Muscle layer of duodenum (tissue), 2 donors: ENCODE measurements at regions not wholly inside any gene's neighbourhood (a gene's known extent, or its start where the extent isn't known, plus 50 kb on each side); places are given as distances from the start of the nearest gene placed in this dataset.

Experiments
- H3K27ac ChIP-seq: one replicate; pipeline ENCODE4 v1.7.0; 2013; ENCODE audit warnings: mild to moderate bottlenecking, low read length
- H3K27me3 ChIP-seq: one replicate; pipeline ENCODE4 v1.7.0; 2013; ENCODE audit warnings: low read depth, mild to moderate bottlenecking, control low read depth, low read length
- H3K36me3 ChIP-seq, 2 donors: one replicate each; pipeline ENCODE4 v1.7.0; 2013; ENCODE audit warnings: low read length in 2 of 2, control low read depth in 1 of 2, mild to moderate bottlenecking in 1 of 2; ENCODE audit not compliant: insufficient read depth in 2 of 2, control insufficient read depth in 1 of 2
- H3K4me1 ChIP-seq, 2 donors: one replicate each; pipeline ENCODE4 v1.7.0; 2013; ENCODE audit warnings: low read length in 2 of 2, mild to moderate bottlenecking in 2 of 2, control low read depth in 1 of 2, moderate library complexity in 1 of 2; ENCODE audit not compliant: insufficient read depth in 2 of 2, control insufficient read depth in 1 of 2
- H3K4me3 ChIP-seq, 2 donors: one replicate each; pipeline ENCODE4 v1.7.0; 2013; ENCODE audit warnings: low read length in 2 of 2, low read depth in 1 of 2, mild to moderate bottlenecking in 1 of 2
- H3K9me3 ChIP-seq, 2 donors: one replicate each; pipeline ENCODE4 v1.7.0; 2013; ENCODE audit warnings: low read length in 2 of 2, control low read depth in 1 of 2, mild to moderate bottlenecking in 1 of 2; ENCODE audit not compliant: control insufficient read depth in 1 of 2
- donor health status: healthy.

DNA sequence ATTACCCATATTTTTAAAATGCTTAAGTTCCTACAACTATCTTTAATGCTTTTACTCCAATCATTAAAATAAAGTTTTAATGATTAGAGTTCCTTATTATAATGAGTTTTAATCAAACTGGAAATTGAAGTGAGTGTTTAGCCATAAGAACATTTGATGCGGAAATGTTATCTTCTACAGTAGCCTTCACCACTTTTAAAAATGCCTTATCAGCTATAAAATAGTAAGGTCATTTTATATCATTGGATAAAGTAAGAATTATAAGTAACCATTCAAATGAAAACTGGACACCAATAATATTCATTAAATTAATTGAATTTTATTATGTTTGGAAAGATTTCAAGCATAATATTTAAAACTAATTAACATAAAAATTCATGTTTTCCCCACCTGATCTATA lies 825.0 kb upstream of the ROBO1 start:
- Histone ChIP-seq H3K27ac (no peak overlapping the region), H3K4me3 (no peak overlapping the region), H3K4me1 (no peaks in the 10 kb centered on the region), H3K27me3 (no peaks in the 10 kb centered on the region), H3K9me3 (peaks cover 0 to 5% of the 10 kb centered on the region in 2 donors), H3K36me3 (no peaks in the 10 kb centered on the region)

DNA sequence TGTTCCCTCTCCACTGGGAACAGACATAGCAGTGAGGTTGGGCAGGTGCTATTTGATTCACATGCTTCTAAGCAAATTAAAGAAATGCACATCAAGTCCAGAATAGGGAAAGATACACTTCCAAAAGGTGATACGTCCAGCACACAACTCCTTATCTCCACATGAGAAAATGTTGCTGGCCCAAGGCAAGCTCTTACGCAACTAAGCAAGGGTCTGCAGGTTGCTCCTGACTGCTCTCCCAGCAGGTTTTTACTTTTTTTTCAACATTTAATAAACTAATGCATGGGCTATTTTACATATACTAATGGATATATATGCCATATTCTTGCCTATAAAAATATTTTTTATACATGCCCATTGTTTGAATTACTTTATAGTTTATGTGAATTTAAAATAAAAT lies 818.5 kb upstream of the ROBO1 start:
- Histone ChIP-seq H3K36me3 (no peaks in the 10 kb centered on the region), H3K4me1 (no peaks in the 10 kb centered on the region), H3K27ac (no peak overlapping the region), H3K4me3 (no peak overlapping the region), H3K9me3 (peaks cover 0 to 5% of the 10 kb centered on the region in 2 donors), H3K27me3 (no peaks in the 10 kb centered on the region)

DNA sequence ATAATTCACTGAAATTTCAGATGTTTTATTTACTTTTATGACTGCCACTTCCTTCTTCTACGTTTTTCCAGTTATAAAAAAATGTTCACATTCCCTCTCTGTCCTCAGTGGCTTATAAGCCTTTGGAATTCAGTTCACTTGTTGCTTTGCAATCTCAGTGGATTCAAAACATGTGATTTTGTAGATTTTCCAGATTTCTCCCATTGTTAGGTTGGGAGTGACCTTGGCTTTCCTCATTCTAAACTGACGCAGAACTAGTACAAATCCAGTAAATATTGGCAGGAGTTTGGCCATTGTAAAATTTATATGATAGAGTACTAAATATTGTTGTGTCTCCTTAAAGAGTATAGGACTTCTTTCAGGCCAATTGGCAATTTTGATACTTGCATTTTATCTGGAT lies 812.3 kb upstream of the ROBO1 start:
- no peaks in the 10 kb centered on the region for H3K27me3 ChIP-seq
- H3K27ac ChIP-seq: no peak overlapping the region

DNA sequence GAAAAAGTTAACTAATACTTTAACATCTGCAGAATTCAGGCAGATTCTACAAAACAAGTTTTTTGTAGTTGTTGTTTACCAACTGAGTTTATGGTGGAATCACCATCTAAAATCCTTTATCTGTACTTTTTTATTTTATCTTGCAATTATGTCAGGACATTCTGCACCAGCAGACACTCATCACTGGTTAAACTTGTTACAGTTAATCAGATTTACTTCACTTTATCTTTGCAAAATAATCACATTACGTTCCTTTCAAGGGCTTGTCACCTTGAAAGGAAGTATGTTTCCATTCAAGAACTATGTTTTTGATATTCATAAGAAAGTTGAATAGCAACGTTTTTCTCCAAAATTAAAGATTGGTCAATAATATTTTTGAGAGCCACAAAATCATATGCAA lies 796.6 kb upstream of the ROBO1 start:
- Histone ChIP-seq H3K9me3 (no peaks in the 10 kb centered on the region), H3K27ac (no peak overlapping the region), H3K4me3 (no peak overlapping the region), H3K27me3 (no peaks in the 10 kb centered on the region), H3K4me1 (no peaks in the 10 kb centered on the region), H3K36me3 (no peaks in the 10 kb centered on the region)

More for the DNA sequence above, 812.3 kb upstream of the ROBO1 start:
- no peak overlapping the region for H3K4me3 ChIP-seq
- H3K4me1 ChIP-seq: no peaks in the 10 kb centered on the region
- H3K36me3 ChIP-seq: no peaks in the 10 kb centered on the region
- H3K9me3 ChIP-seq: no peaks in the 10 kb centered on the region

DNA sequence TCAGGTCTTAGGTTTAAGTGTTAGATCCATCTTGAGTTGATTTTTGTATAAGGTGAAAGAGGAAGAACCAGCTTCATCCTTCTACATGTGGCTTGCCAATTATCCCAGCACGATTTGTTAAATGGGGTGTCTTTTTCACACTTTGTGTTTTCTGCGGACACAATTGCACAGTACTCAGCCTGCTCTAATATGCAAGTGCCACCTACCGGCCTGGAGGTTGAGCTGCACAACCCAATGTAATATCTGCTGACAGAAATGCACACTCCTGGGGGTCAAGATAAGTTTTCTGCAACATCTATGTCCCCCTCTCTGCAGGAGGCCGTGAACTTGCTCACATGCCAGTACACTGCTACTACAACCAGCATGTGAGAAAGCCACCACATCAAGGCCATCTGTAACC lies 791.9 kb upstream of the ROBO1 start:
- no peaks in the 10 kb centered on the region for H3K36me3 ChIP-seq

DNA sequence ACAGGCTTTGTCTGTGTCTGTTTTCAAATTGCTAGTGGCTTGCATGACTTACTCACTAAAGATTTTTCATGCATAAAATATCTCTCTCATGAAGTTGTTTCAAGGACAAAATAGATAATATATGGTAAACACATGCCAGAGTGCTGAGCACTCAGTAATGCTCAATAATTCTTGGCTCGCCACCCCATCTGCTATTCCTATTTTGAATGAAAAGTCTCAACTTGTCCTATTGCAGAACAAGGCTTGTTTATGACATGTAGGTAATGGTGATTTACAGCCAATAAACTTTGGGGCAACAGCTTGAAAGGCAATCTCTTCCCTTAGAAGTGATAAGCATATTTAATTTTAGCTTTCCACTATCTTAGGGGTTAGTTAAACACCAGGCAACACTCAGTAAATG lies 789.0 kb upstream of the ROBO1 start:
- Histone ChIP-seq H3K9me3 (no peaks in the 10 kb centered on the region), H3K4me1 (no peaks in the 10 kb centered on the region), H3K27me3 (no peaks in the 10 kb centered on the region), H3K36me3 (no peaks in the 10 kb centered on the region), H3K4me3 (no peak overlapping the region), H3K27ac (no peak overlapping the region)

More for the DNA sequence above, 791.9 kb upstream of the ROBO1 start:
- no peaks in the 10 kb centered on the region for H3K4me1 ChIP-seq
- H3K9me3 ChIP-seq: no peaks in the 10 kb centered on the region
- no peak overlapping the region for H3K4me3 ChIP-seq
- no peaks in the 10 kb centered on the region for H3K27me3 ChIP-seq
- no peak overlapping the region for H3K27ac ChIP-seq

DNA sequence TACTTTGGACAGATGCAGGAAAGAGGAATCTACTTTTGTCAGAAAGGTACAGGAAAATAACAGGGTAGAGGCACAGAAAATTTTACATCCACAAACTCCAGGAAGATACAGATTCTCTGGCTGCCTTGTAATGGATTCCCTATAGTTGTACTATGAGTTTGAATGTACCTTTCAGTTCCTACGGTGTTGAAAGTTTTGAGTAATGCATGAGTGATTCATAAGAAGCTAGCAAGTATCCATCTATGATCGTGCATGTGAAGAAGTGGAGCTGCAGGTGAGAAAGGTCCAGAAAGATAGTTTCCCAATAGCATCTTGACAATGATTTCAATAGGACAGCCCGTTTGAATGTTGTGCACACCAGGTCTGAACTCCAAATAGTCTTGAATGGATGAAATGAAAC lies 786.5 kb upstream of the ROBO1 start:
- Histone ChIP-seq H3K36me3 (no peaks in the 10 kb centered on the region), H3K4me1 (no peaks in the 10 kb centered on the region), H3K4me3 (no peak overlapping the region), H3K27me3 (no peaks in the 10 kb centered on the region), H3K9me3 (no peaks in the 10 kb centered on the region), H3K27ac (no peak overlapping the region)

DNA sequence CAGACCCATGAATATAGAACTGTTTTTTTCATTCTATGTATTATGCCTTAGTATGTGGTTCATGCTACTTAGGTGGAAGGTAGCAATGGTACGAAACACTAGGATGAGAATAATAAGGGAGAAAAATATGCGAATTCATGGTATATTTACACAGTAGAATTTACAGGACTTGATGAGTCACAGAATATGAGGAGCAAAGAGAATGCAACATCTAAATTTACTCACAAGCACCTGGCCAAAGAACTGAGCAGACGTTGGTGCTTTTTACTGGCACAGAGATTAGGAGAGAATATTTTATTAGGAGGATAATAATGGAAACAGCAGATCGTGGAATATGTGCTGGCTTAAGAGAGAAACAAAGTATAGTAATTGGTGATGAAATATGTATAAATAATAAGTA lies 785.4 kb upstream of the ROBO1 start:
- H3K4me1 ChIP-seq: no peaks in the 10 kb centered on the region
- no peaks in the 10 kb centered on the region for H3K36me3 ChIP-seq
- H3K9me3 ChIP-seq: no peaks in the 10 kb centered on the region

DNA sequence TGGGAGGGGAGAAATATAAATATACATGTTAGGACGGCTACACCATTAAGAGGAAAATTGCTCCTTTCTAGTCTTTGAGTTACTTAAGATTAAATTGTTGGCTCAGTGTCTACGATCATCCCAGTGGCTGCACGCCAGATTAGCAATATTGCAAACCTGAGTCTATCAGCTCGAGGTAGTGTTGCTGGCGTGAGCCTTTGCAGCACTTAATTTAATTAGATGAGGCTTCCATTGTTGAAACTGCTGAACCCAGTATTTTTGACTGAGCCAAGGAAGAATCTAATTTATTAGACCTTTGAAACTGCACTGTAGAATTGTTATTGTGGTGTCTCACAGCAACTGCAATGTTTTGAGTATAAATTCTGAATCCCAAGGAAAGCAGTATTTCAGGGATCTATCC lies 782.4 kb upstream of the ROBO1 start:
- Histone ChIP-seq H3K9me3 (no peaks in the 10 kb centered on the region), H3K27me3 (no peaks in the 10 kb centered on the region), H3K4me3 (no peak overlapping the region), H3K4me1 (no peaks in the 10 kb centered on the region), H3K27ac (no peak overlapping the region), H3K36me3 (no peaks in the 10 kb centered on the region)

More for the DNA sequence above, 785.4 kb upstream of the ROBO1 start:
- Histone ChIP-seq H3K27ac (no peak overlapping the region), H3K4me3 (no peak overlapping the region), H3K27me3 (no peaks in the 10 kb centered on the region)

DNA sequence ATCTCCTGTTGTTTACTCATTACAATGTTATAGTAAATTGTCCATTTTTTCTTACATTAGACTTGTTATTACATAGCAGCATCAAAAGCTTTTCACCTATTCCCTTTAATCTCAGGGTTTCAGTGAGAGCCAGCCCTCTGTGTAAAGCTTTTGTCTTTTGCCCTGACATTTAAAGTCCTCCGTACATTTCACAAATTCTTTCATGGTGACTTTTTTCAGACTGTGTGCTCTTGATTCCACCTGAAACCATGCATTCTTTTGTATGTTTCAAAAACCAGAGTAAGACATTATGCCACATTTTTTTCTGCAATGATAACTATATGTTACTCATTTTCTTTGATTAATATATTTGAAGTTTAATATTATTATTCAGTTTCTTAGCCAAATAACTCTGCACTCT lies 781.4 kb upstream of the ROBO1 start:
- H3K36me3 ChIP-seq: no peaks in the 10 kb centered on the region
- H3K4me1 ChIP-seq: no peaks in the 10 kb centered on the region
- H3K4me3 ChIP-seq: no peak overlapping the region
- H3K27ac ChIP-seq: no peak overlapping the region
- H3K9me3 ChIP-seq: no peaks in the 10 kb centered on the region
- H3K27me3 ChIP-seq: no peaks in the 10 kb centered on the region

DNA sequence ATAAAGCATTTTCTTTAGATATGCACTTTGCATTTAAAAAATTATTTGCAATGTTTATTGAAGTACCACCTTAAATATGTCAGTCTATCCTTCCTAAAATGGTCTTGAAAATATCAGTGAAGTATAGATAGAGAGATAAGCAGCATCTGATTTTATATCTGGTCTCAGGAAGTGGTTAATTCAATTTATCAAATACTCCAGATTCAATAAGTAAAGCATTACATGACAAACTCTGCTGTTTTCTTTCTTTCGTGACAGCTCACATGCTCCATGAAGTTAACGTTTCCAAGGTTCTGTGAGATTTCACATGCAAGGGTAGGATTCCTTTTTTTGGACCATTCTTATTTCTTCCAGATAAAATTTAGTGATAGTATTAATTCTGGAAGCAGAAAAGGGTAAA lies 775.4 kb upstream of the ROBO1 start:
- no peak overlapping the region for H3K27ac ChIP-seq
- no peaks in the 10 kb centered on the region for H3K9me3 ChIP-seq
- H3K27me3 ChIP-seq: no peaks in the 10 kb centered on the region
- H3K4me1 ChIP-seq: no peaks in the 10 kb centered on the region
- no peak overlapping the region for H3K4me3 ChIP-seq
- H3K36me3 ChIP-seq: no peaks in the 10 kb centered on the region

DNA sequence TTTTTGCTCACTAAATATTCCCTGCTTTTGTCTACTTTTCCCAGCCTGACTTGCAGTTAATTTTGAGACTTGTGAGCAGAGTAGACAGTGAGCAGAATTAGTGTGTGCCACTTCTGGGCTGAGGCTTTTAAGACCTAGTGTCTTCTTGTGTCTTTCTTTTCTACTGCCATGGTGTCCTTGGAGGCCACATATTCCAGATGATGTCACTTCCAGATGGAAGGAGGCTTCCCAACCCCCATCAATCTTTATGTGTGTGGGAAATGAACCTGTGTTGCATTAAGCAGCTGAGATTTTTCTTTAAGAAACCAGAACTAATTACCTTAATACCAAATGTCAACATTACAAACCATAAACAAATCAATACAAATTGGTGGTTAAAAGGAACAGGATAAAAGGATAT lies 774.7 kb upstream of the ROBO1 start:
- H3K4me1 ChIP-seq: no peaks in the 10 kb centered on the region
- no peaks in the 10 kb centered on the region for H3K9me3 ChIP-seq
- no peak overlapping the region for H3K27ac ChIP-seq
- no peak overlapping the region for H3K4me3 ChIP-seq
- no peaks in the 10 kb centered on the region for H3K27me3 ChIP-seq
- no peaks in the 10 kb centered on the region for H3K36me3 ChIP-seq
